ENCODE measurements at regions not wholly inside any gene's neighbourhood (a gene's known extent, or its start where the extent isn't known, plus 50 kb on each side); places are given as distances from the start of the nearest gene placed in this dataset.

GRCh38 chr10:1961989-1962388 lies 224.7 kb upstream of the ADARB2 start:
- Histone ChIP-seq H3F3A (replicated peaks; ENCODE audit: low read depth) (no peaks in the 10 kb centered on the region), H3K27me3 (ENCODE audit: insufficient read depth) (no peaks in the 10 kb centered on the region), H3K9me2 (ENCODE audit: insufficient read depth) (no peaks in the 10 kb centered on the region), H4K20me1 (replicated peaks; ENCODE audit: insufficient read depth) (no peaks in the 10 kb centered on the region), H3K36me3 (ENCODE audit: insufficient read depth) (no peaks in the 10 kb centered on the region), H3K4me3 (no peak overlapping the region), H3K4me2 (no peak overlapping the region), H2AFZ (no peak overlapping the region), H3K27ac (ENCODE audit: low read depth) (no peak overlapping the region), H3K79me2 (replicated peaks; ENCODE audit: insufficient read depth) (no peaks in the 10 kb centered on the region), H3K4me1 (ENCODE audit: insufficient read depth) (no peaks in the 10 kb centered on the region)
- Mint-ChIP-seq H3K27ac (no peak overlapping the region), H3K36me3 (ENCODE audit: low read depth) (no peaks in the 10 kb centered on the region), H3K27me3 (ENCODE audit: insufficient read depth, low read depth, poor library complexity) (peaks cover 6% of the 10 kb centered on the region), H3K4me3 (no peak overlapping the region), H3K4me1 (no peaks in the 10 kb centered on the region), H3K9me3 (no peaks in the 10 kb centered on the region)
- ATAC-seq = no peak
- peak; percentile 36 to 51 for TF ChIP-seq CTCF (conservative IDR thresholded peaks at IDR 0.05; ENCODE audit: low read depth in 2 of 2)
- no peak for TF ChIP-seq POLR2AphosphoS5 (IDR thresholded peaks at IDR 0.05; ENCODE audit: low read depth)
- peak; percentile 32 for DNase-seq (ENCODE audit: low spot score)

- no peaks in the 10 kb centered on the region for H3K4me1 Mint-ChIP-seq
- no peaks in the 10 kb centered on the region for H3F3A ChIP-seq (replicated peaks; ENCODE audit: low read depth)
- H3K4me3 Mint-ChIP-seq = no peak overlapping the region
- H3K36me3 ChIP-seq (ENCODE audit: insufficient read depth) = no peaks in the 10 kb centered on the region
- no peaks in the 10 kb centered on the region for H3K4me1 ChIP-seq (ENCODE audit: insufficient read depth)
- H4K20me1 ChIP-seq (replicated peaks; ENCODE audit: insufficient read depth) = no peaks in the 10 kb centered on the region
- no peak overlapping the region for H3K4me2 ChIP-seq
- TF ChIP-seq EZH2phosphoT487 (IDR thresholded peaks at IDR 0.05; ENCODE audit: unreplicated experiment) = no peak
- no peak for TF ChIP-seq ETS1 (IDR thresholded peaks at IDR 0.05)
- TF ChIP-seq ZNF331 (CRISPR knock-in tag; IDR thresholded peaks at IDR 0.05; ENCODE audit: low read depth) = no peak
- no peak for TF ChIP-seq ZNF462 (CRISPR knock-in tag; IDR thresholded peaks at IDR 0.05)
- no peak for TF ChIP-seq REST (IDR thresholded peaks at IDR 0.05; ENCODE audit: unreplicated experiment)
- TF ChIP-seq JUNB (IDR thresholded peaks at IDR 0.05; ENCODE audit: unreplicated experiment) = no peak
- TF ChIP-seq EZH2 (IDR thresholded peaks at IDR 0.05; ENCODE audit: low read depth, unreplicated experiment) = no peak
- no peak for TF ChIP-seq ZNF114 (CRISPR knock-in tag; IDR thresholded peaks at IDR 0.05)
- DNase-seq (ENCODE audit: low spot score) = no peak
- H3K79me2 ChIP-seq (replicated peaks; ENCODE audit: insufficient read depth) = no peaks in the 10 kb centered on the region
- no peak overlapping the region for H3K4me3 ChIP-seq
- H3K27me3 ChIP-seq (ENCODE audit: insufficient read depth) = no peaks in the 10 kb centered on the region
- no peaks in the 10 kb centered on the region for H3K9me3 Mint-ChIP-seq
- peaks cover 5% of the 10 kb centered on the region for H3K27me3 Mint-ChIP-seq (ENCODE audit: insufficient read depth, low read depth, poor library complexity)
- ATAC-seq = no peak
- H3K36me3 Mint-ChIP-seq (ENCODE audit: low read depth) = no peaks in the 10 kb centered on the region
- no peak overlapping the region for H3K27ac ChIP-seq (ENCODE audit: low read depth)
- no peaks in the 10 kb centered on the region for H3K9me2 ChIP-seq (ENCODE audit: insufficient read depth)
- no peak overlapping the region for H3K27ac Mint-ChIP-seq
- H2AFZ ChIP-seq = peak overlapping the region; percentile 18; the same call in 1 of the 2 replicates
These were observed 223.7 kb upstream of the ADARB2 start for GRCh38 chr10:1960982-1961381.
